ENCODE measurements at regions not wholly inside any gene's neighbourhood (a gene's known extent, or its start where the extent isn't known, plus 50 kb on each side); places are given as distances from the start of the nearest gene placed in this dataset.
"Not testable (repeated sequence)": the region's sequence is repeated elsewhere in the genome, so short reads cannot be mapped to it uniquely, and the experiment has no call there.

DNA sequence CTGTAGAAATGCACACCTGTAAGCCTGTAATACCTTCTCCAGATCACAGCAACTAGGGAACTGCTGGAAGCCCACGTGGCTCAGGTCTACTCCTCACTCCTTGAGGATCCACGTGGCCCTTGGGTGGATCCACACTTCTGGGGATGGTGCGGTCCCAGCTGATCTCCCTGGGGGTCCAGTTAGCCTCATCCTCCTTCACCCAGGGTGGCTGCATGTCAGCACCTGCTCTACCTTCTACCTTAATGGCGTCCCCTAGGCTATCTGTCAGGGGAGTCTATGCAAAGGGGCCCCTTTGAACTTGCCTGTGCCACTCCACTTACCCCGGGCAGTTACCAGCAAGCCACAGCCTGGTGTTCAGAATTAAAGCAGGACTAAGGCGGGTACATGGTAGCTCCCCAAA is 284.7 kb downstream of the MYCN start:
- DNase-seq (ENCODE audit: low read depth, low spot score): no peak

- no peak for DNase-seq (ENCODE audit: low read depth, low spot score)
Observed at GRCh38 chr2:16224298-16225045, 284.1 kb downstream of the MYCN start.

GRCh38 chr2:16223841-16224177 is 283.5 kb downstream of the MYCN start:
- peak; percentile 28 for DNase-seq (ENCODE audit: low read depth, low spot score)

DNA sequence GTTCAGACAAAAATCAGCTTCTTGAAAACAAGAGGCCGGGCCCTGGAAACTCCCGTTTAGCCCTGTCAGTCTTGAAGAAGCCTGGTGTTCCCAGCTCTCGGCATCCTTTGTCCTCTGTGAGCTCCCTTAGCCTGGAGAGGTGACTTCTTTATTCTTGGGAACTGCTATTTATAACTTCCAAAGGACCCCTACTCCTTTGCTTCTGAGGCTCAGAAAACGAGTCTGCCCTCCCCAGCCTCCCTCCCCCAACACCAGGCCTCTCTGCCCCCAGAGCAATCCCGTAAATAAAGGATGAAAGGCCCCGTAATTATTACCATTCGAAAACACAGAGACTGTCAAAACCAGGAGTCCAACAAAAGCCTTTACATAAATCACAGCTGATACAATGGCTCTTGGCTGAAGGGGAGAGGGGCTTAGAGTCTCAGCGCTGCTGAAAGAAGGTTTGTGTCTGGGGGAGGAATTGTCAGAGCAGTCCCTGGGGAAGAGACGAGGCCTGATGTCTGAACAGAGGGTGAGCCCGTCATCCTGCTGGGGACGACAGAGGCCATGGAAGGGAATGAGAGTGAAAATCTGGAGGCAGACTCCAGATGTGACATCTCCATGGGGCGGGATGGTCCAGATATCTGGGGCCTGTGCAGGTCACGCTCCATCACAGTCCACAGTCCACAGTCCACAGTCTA is 283.0 kb downstream of the MYCN start:
- DNase-seq (ENCODE audit: low read depth, low spot score): no peak

- no peak for DNase-seq (ENCODE audit: low read depth, low spot score)
Observed at GRCh38 chr2:16222326-16222725, 282.0 kb downstream of the MYCN start.

DNA sequence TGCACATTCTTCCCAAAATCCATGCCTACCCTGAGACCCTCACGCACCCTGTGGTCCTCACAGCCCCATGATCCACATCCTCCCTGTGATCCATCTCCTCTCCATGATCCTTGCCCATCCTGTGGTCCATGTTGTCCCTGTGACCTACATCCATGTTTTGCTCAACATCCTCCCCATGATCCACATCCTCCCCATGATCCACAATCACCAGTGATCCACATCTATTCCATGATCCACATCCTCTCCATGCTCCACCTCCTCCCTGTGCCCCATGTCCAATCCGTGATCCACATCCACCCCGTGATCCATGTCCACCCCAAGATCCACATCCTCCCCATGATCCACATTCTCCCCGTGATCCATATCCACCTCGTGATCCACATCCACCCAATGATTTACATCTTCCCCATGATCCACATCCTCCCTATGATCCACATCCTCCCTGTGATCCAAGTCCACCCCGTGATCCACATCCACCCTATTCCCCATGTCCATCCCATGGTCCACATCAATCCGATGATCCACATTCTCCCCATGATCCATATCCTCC is 281.2 kb downstream of the MYCN start:
- no peak for DNase-seq (ENCODE audit: low read depth, low spot score)

GRCh38 chr2:16219292-16219975 is 279.1 kb downstream of the MYCN start:
- no peak for DNase-seq (ENCODE audit: low read depth, low spot score)

GRCh38 chr2:16218625-16219024 is 278.3 kb downstream of the MYCN start:
- DNase-seq (ENCODE audit: low read depth, low spot score): peak; percentile 30

DNA sequence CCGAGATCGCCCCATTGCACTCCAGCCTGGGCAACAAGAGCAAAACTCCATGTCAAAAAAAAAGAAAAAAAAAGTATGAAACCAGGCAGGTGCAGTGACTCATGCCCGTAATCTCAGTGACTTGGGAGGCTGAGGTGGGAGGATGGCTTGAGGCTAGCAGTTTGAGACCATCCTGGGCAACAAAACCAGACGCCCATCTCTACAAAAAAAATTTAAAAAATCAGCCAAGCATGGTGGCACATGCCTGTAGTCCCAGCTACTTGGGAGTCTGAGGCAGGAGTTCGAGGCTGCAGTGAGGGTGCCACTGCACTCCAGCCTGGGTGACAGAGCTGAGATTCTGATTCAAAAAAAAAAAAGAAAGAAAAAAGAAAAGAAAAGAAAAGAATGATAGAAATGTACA is 277.8 kb downstream of the MYCN start:
- no peak for DNase-seq (ENCODE audit: low read depth, low spot score)

GRCh38 chr2:16217741-16218140 is 277.4 kb downstream of the MYCN start:
- DNase-seq (ENCODE audit: low read depth, low spot score): not testable (repeated sequence)

- no peak for DNase-seq (ENCODE audit: low read depth, low spot score)
Observed at GRCh38 chr2:16217291-16217690, 276.9 kb downstream of the MYCN start.

GRCh38 chr2:16216558-16216945 is 276.2 kb downstream of the MYCN start:
- DNase-seq (ENCODE audit: low read depth, low spot score): peak; percentile 38

GRCh38 chr2:16215902-16216557 is 275.7 kb downstream of the MYCN start:
- DNase-seq (ENCODE audit: low read depth, low spot score): no peak

DNA sequence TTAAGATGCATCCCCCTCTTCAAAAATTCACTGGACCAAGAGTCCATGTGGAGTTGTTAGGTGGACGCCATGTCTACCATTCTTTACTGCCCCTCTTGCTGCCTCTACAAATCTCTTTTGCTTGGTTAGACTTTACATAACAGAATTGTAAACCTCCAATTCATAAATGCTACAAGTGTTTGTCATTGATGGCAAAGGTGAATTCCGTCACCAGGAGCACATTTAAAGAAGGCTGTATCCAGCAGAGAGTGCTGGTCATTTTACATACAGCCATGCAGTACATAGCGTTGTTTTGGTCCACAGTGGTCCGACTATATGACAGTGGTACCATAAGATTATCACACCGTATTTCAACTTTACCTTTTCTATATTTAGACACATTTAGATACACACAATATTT is 274.5 kb downstream of the MYCN start:
- DNase-seq (ENCODE audit: low read depth, low spot score): no peak

DNA sequence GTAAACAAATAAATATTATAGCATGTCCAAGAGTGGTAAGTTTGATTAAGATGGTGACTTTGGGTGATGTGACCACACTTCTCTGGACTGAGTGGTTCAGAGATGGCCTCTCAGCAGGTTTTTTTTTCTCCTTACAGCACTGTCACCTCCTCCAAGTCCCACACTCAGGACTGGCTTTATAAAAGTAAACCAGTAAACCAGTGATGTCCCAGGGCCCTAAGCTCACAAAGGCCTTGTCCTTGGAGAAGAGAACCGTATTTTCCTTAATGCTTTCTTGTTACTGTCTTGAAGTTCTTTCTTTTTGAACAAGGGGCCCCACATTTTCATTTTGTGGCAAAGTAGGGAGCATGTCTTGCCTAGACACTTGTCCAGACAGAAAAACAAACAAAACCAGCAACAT is 274.0 kb downstream of the MYCN start:
- no peak for DNase-seq (ENCODE audit: low read depth, low spot score)

DNA sequence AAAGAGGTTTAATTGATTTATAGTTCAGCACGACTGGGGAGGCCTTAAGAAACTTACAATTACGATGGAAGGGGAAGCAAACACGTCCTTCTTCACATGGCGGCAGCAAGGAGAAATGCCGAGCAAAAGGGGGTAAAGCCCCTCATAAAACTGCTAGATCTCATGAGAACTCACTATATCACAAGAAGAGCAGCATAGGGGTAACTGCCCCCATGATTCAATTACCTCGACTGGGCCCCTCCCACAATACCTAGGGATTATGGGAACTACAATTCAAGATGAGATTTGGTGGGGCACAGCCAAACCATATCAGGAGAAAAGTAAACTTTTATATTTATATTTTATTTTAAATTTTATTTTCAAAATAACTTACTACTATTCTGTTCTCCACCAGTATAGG is 272.0 kb downstream of the MYCN start:
- no peak for DNase-seq (ENCODE audit: low read depth, low spot score)

GRCh38 chr2:16211341-16211740 is 271.0 kb downstream of the MYCN start:
- DNase-seq (ENCODE audit: low read depth, low spot score): no peak

DNA sequence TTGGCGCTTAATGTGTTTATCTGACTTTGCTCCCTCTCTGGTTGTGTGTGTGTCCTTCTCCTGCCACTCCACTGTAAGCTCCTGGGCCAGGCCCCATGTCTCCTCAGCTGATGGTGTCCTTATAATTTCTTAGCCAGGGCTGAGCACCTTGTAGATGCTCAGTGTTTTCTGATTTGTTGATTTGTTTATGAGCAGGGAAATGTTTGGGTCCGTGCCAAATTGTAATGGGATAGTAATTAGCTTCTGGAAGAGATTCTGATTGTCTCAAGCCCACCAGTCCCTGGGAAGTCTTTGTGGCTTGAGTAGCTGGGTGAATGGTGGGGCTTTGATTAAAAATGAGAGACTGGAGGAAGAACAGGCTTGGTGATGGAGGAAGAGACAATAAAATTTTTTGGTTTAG is 270.5 kb downstream of the MYCN start:
- no peak for DNase-seq (ENCODE audit: low read depth, low spot score)

GRCh38 chr2:16209799-16210198 is 269.4 kb downstream of the MYCN start:
- DNase-seq (ENCODE audit: low read depth, low spot score): no peak

DNA sequence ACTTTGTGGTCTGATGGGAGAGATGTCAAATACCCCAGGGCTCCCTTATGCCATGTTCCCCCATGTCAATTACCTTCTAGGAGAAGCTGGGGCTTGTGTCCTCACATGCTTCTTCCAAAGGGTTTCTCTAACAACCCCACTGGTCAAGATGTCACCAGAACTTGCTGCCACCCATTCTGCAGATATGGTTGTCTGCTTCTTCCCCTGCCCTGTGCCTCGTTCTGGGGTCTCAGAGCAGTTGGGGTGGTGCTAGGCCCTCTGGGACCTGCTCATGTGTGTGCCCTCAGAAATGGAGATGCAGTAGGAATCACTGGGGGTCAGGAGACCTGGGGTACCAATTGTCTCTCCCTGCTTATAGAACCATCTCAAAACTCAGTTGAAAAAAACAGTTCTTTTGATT is 268.6 kb downstream of the MYCN start:
- no peak for DNase-seq (ENCODE audit: low read depth, low spot score)

GRCh38 chr2:16208241-16208797 is 268.0 kb downstream of the MYCN start:
- DNase-seq (ENCODE audit: low read depth, low spot score): no peak

DNA sequence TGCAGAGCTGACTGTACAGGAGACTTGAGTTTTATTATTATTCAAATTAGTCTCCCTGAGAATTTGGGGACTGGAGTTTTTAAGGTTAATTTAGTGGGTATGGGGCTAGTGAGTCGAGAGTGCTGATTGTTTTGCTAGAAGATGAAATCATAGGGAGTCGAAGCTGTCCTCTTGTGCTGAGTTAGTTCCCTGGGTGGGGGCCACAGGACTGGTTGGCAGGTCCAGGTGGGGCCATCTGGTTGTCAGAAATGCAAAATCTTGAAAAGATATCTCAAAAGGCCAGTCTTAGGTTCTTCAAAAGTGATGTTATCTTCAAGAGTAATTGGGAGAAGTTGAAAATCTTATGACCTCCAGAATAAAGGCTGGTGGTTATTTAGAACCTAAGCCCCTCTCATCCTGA is 267.3 kb downstream of the MYCN start:
- no peak for DNase-seq (ENCODE audit: low read depth, low spot score)

Measured in astrocyte of the hippocampus (primary cell).